WTC11 (cell line): ENCODE measurements at regions not wholly inside any gene's neighbourhood (a gene's known extent, or its start where the extent isn't known, plus 50 kb on each side); places are given as distances from the start of the nearest gene placed in this dataset.

ENCODE experiments used
- CREM ChIP-seq: sonication (generic); formaldehyde crosslinking; IDR thresholded peaks from 2 replicates; pipeline ENCODE4 v1.8.1; 2022; ENCODE audit warnings: mild to moderate bottlenecking, missing genetic modification reagents, moderate library complexity
- ELF4 ChIP-seq: sonication (generic); formaldehyde crosslinking; IDR thresholded peaks from 2 replicates; pipeline ENCODE4 v1.8.1; 2022; ENCODE audit warnings: low read depth, mild to moderate bottlenecking, moderate library complexity, missing genetic modification reagents
- FOXJ3 ChIP-seq: sonication (generic); formaldehyde crosslinking; IDR thresholded peaks from 2 replicates; pipeline ENCODE4 v1.9.0; 2021; ENCODE audit warnings: missing genetic modification reagents, mild to moderate bottlenecking, borderline replicate concordance
- NFYB ChIP-seq: sonication (generic); formaldehyde crosslinking; conservative IDR thresholded peaks from 2 replicates; pipeline ENCODE4 v1.8.0; 2022; ENCODE audit warnings: low read depth, missing genetic modification reagents
- RELA ChIP-seq: sonication (generic); formaldehyde crosslinking; IDR thresholded peaks from 2 replicates; pipeline ENCODE4 v1.8.1; 2022; ENCODE audit warnings: missing genetic modification reagents, mild to moderate bottlenecking, borderline replicate concordance
- TP53 ChIP-seq: sonication (generic); formaldehyde crosslinking; IDR thresholded peaks from 2 replicates; pipeline ENCODE4 v1.8.1; 2023; ENCODE audit warnings: mild to moderate bottlenecking, missing genetic modification reagents
- ZNF671 ChIP-seq: fragments of 250-450 bp; sonication (Bioruptor Pico); IDR thresholded peaks from 2 replicates; pipeline ENCODE4 v1.8.0; 2021; ENCODE audit warnings: mild to moderate bottlenecking
- TF ChIP-seq, protein P1 (sequence below): fragments of 200-600 bp; IDR thresholded peaks from 2 replicates; pipeline ENCODE4 v1.8.0; 2022; ENCODE audit warnings: antibody characterized with exemption
- TF ChIP-seq, protein P2 (sequence below): sonication (generic); formaldehyde crosslinking; IDR thresholded peaks from 2 replicates; pipeline ENCODE4 v1.8.1; 2023; ENCODE audit warnings: mild to moderate bottlenecking, missing genetic modification reagents, moderate library complexity
- TF ChIP-seq, protein P3 (sequence below): sonication (generic); formaldehyde crosslinking; IDR thresholded peaks from 2 replicates; pipeline ENCODE4 v1.8.1; 2022; ENCODE audit warnings: low read depth, mild to moderate bottlenecking, moderate library complexity, missing genetic modification reagents, borderline replicate concordance
- TF ChIP-seq, protein P4 (sequence below): sonication (generic); formaldehyde crosslinking; IDR thresholded peaks from 2 replicates; pipeline ENCODE4 v1.8.0; 2022; ENCODE audit warnings: mild to moderate bottlenecking, missing genetic modification reagents
- TF ChIP-seq, protein P5 (sequence below): sonication (generic); formaldehyde crosslinking; IDR thresholded peaks from 2 replicates; pipeline ENCODE4 v1.8.1; 2022; ENCODE audit warnings: low read depth, missing genetic modification reagents, borderline replicate concordance
- TF ChIP-seq, protein P6 (sequence below): sonication (generic); formaldehyde crosslinking; IDR thresholded peaks from 2 replicates; pipeline ENCODE4 v1.8.0; 2023; ENCODE audit warnings: missing genetic modification reagents
- TF ChIP-seq, protein P7 (sequence below): sonication (generic); formaldehyde crosslinking; IDR thresholded peaks from 2 replicates; pipeline ENCODE4 v1.8.0; 2023; ENCODE audit warnings: mild to moderate bottlenecking, missing genetic modification reagents

DNA sequence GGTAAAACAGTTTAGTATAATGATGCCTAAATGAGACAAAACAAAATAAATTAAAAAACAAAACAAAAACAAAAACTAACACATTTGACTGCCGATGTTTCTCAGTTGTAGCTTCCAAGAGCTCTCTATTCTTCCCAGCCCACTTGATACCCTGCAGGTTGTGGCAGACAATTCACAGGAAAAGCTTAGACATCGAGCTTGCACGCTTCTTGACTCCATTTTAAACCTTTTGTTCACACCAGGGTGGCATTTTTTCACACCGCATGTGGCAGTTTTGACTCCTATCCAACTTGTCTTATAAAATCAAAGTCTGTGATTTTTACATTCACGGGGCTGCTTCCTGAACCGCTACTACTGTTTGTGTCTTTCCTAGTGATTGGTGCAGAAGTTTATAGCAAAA, 575.9 kb downstream of the USP25 start:
- TF ChIP-seq, protein P1, sequence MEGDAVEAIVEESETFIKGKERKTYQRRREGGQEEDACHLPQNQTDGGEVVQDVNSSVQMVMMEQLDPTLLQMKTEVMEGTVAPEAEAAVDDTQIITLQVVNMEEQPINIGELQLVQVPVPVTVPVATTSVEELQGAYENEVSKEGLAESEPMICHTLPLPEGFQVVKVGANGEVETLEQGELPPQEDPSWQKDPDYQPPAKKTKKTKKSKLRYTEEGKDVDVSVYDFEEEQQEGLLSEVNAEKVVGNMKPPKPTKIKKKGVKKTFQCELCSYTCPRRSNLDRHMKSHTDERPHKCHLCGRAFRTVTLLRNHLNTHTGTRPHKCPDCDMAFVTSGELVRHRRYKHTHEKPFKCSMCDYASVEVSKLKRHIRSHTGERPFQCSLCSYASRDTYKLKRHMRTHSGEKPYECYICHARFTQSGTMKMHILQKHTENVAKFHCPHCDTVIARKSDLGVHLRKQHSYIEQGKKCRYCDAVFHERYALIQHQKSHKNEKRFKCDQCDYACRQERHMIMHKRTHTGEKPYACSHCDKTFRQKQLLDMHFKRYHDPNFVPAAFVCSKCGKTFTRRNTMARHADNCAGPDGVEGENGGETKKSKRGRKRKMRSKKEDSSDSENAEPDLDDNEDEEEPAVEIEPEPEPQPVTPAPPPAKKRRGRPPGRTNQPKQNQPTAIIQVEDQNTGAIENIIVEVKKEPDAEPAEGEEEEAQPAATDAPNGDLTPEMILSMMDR = no peak
- TF ChIP-seq ZNF671 = no peak
- TF ChIP-seq TP53 (CRISPR knock-in tag) = no peak
- no peak for TF ChIP-seq NFYB (CRISPR knock-in tag)
- TF ChIP-seq, protein P2, sequence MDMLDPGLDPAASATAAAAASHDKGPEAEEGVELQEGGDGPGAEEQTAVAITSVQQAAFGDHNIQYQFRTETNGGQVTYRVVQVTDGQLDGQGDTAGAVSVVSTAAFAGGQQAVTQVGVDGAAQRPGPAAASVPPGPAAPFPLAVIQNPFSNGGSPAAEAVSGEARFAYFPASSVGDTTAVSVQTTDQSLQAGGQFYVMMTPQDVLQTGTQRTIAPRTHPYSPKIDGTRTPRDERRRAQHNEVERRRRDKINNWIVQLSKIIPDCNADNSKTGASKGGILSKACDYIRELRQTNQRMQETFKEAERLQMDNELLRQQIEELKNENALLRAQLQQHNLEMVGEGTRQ (CRISPR knock-in tag) = no peak
- TF ChIP-seq, protein P3, sequence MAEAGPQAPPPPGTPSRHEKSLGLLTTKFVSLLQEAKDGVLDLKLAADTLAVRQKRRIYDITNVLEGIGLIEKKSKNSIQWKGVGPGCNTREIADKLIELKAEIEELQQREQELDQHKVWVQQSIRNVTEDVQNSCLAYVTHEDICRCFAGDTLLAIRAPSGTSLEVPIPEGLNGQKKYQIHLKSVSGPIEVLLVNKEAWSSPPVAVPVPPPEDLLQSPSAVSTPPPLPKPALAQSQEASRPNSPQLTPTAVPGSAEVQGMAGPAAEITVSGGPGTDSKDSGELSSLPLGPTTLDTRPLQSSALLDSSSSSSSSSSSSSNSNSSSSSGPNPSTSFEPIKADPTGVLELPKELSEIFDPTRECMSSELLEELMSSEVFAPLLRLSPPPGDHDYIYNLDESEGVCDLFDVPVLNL (CRISPR knock-in tag) = no peak
- TF ChIP-seq, protein P4, sequence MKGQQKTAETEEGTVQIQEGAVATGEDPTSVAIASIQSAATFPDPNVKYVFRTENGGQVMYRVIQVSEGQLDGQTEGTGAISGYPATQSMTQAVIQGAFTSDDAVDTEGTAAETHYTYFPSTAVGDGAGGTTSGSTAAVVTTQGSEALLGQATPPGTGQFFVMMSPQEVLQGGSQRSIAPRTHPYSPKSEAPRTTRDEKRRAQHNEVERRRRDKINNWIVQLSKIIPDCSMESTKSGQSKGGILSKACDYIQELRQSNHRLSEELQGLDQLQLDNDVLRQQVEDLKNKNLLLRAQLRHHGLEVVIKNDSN (CRISPR knock-in tag) = no peak
- no peak for TF ChIP-seq FOXJ3 (CRISPR knock-in tag)
- TF ChIP-seq, protein P5, sequence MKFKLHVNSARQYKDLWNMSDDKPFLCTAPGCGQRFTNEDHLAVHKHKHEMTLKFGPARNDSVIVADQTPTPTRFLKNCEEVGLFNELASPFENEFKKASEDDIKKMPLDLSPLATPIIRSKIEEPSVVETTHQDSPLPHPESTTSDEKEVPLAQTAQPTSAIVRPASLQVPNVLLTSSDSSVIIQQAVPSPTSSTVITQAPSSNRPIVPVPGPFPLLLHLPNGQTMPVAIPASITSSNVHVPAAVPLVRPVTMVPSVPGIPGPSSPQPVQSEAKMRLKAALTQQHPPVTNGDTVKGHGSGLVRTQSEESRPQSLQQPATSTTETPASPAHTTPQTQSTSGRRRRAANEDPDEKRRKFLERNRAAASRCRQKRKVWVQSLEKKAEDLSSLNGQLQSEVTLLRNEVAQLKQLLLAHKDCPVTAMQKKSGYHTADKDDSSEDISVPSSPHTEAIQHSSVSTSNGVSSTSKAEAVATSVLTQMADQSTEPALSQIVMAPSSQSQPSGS = no peak
- TF ChIP-seq CREM = no peak
- TF ChIP-seq RELA (CRISPR knock-in tag) = no peak
- TF ChIP-seq ELF4 (CRISPR knock-in tag) = no peak
- TF ChIP-seq, protein P6, sequence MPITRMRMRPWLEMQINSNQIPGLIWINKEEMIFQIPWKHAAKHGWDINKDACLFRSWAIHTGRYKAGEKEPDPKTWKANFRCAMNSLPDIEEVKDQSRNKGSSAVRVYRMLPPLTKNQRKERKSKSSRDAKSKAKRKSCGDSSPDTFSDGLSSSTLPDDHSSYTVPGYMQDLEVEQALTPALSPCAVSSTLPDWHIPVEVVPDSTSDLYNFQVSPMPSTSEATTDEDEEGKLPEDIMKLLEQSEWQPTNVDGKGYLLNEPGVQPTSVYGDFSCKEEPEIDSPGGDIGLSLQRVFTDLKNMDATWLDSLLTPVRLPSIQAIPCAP (CRISPR knock-in tag) = no peak
- TF ChIP-seq, protein P7, sequence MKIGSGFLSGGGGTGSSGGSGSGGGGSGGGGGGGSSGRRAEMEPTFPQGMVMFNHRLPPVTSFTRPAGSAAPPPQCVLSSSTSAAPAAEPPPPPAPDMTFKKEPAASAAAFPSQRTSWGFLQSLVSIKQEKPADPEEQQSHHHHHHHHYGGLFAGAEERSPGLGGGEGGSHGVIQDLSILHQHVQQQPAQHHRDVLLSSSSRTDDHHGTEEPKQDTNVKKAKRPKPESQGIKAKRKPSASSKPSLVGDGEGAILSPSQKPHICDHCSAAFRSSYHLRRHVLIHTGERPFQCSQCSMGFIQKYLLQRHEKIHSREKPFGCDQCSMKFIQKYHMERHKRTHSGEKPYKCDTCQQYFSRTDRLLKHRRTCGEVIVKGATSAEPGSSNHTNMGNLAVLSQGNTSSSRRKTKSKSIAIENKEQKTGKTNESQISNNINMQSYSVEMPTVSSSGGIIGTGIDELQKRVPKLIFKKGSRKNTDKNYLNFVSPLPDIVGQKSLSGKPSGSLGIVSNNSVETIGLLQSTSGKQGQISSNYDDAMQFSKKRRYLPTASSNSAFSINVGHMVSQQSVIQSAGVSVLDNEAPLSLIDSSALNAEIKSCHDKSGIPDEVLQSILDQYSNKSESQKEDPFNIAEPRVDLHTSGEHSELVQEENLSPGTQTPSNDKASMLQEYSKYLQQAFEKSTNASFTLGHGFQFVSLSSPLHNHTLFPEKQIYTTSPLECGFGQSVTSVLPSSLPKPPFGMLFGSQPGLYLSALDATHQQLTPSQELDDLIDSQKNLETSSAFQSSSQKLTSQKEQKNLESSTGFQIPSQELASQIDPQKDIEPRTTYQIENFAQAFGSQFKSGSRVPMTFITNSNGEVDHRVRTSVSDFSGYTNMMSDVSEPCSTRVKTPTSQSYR (CRISPR knock-in tag) = no peak
